ENCODE measurements at regions not wholly inside any gene's neighbourhood (a gene's known extent, or its start where the extent isn't known, plus 50 kb on each side); places are given as distances from the start of the nearest gene placed in this dataset.

DNA sequence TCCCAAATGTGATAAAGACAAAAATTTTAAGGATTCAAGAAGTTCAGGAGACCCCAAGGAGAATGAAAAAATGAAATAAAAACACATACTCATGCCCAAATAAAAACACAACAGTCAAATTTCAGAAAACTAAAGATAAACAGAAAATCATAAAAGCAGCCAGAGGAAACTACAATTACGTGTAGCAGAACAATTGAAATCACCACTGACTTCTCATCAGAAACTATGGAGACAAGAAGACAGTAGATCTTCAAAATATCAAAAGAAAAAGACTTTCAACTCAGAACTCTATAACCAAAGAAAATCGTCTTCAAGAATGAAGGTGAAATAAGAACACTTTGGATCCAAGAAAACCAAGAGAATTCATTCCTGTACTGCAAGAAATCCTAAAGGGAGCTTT, 54.9 kb downstream of the DIO3 start:
- H3K4me3 ChIP-seq (ENCODE audit: low read depth, low read length): no peak overlapping the region
- H3K27me3 ChIP-seq (ENCODE audit: control insufficient read depth, insufficient read depth, low read length): no peaks in the 10 kb centered on the region
- H3K36me3 ChIP-seq (ENCODE audit: control insufficient read depth, insufficient read depth, low read length): no peaks in the 10 kb centered on the region
- no peak for FAIRE-seq
- TF ChIP-seq CTCF (IDR thresholded peaks at IDR 0.05; ENCODE audit: insufficient read depth, low read length, severe bottlenecking): no peak
- DNase-seq (ENCODE audit: low read depth): no peak

DNA sequence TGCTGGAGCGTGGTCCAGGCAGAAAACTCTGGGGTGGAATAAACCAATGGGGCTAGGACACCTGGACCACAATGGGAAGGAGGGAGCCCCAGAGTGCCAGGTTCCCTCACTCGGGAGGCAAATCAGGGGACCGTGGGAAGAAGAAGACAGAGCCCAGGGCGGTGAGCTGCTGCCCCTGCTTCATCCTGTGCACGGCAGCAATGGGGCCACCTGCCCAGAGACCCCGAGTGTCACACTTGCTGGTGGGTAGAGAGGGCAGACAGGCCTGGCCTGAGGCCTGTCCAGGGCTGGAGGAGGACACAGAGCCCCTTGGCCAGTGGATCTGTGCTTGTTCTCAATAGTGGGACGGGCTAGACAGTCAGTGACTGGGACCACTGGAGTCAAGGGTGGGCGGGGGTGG, 58.2 kb downstream of the DIO3 start:
- Histone ChIP-seq H3K4me3 (ENCODE audit: low read depth, low read length) (no peak overlapping the region), H3K36me3 (ENCODE audit: control insufficient read depth, insufficient read depth, low read length) (no peaks in the 10 kb centered on the region), H3K27me3 (ENCODE audit: control insufficient read depth, insufficient read depth, low read length) (no peaks in the 10 kb centered on the region)
- TF ChIP-seq CTCF (IDR thresholded peaks at IDR 0.05; ENCODE audit: insufficient read depth, low read length, severe bottlenecking): no peak
- FAIRE-seq (no peak), DNase-seq (ENCODE audit: low read depth) (no peak)

GRCh38 chr14:101620031-101620788, 58.9 kb downstream of the DIO3 start:
- FAIRE-seq: no peak

GRCh38 chr14:101620821-101621785, 59.8 kb downstream of the DIO3 start:
- no peaks in the 10 kb centered on the region for H3K27me3 ChIP-seq (ENCODE audit: control insufficient read depth, insufficient read depth, low read length)
- FAIRE-seq (no peak), DNase-seq (ENCODE audit: low read depth) (no peak)
- H3K4me3 ChIP-seq (ENCODE audit: low read depth, low read length): no peak overlapping the region
- no peaks in the 10 kb centered on the region for H3K36me3 ChIP-seq (ENCODE audit: control insufficient read depth, insufficient read depth, low read length)
- no peak for TF ChIP-seq CTCF (IDR thresholded peaks at IDR 0.05; ENCODE audit: insufficient read depth, low read length, severe bottlenecking)

More at GRCh38 chr14:101620031-101620788, 58.9 kb downstream of the DIO3 start:
- no peaks in the 10 kb centered on the region for H3K27me3 ChIP-seq (ENCODE audit: control insufficient read depth, insufficient read depth, low read length)
- no peak for TF ChIP-seq CTCF (IDR thresholded peaks at IDR 0.05; ENCODE audit: insufficient read depth, low read length, severe bottlenecking)
- no peaks in the 10 kb centered on the region for H3K36me3 ChIP-seq (ENCODE audit: control insufficient read depth, insufficient read depth, low read length)
- DNase-seq (ENCODE audit: low read depth): no peak
- no peak overlapping the region for H3K4me3 ChIP-seq (ENCODE audit: low read depth, low read length)

DNA sequence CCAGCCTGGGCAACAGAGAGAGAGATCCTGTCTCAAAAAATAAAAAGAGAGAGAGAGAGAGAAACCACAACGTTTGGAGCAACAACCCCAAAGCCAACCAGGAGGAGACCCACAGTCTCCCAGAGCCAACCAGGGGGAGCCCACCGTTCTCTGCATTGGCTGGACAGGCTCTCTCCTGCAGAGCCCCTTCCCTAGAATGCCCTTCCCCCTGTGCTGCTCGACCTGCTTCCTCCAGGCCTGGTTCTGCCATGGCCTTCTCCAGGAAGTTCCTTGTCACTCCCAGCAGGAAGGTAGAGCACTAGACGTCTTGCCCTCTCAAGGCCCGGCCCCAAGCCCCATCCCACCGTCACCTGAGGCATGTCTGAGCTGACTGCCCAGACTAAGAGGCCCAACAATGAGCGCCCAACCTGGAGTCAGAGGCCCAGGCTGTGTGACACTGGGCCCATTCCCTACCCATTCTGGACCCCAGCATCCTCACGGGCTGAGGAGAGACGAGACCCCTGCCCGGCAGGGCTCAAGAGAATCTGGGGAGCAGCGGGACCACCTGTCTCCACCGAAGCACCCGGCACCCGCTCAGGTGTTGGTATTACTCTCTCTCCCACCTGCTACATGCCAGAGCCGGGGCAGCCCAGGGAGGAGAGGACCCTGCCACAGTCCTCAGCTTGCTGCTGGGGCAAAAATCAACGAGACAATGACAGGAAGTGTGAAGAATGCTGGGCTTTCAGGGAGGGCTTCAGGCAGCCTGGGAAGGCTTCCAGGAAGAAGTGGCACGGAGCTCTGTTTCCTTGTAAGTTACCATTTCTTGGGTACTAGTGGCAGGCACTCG, 61.2 kb downstream of the DIO3 start:
- H3K4me3 ChIP-seq (ENCODE audit: low read depth, low read length): no peak overlapping the region
- FAIRE-seq: no peak
- H3K27me3 ChIP-seq (ENCODE audit: control insufficient read depth, insufficient read depth, low read length): no peaks in the 10 kb centered on the region
- DNase-seq (ENCODE audit: low read depth): no peak
- TF ChIP-seq CTCF (IDR thresholded peaks at IDR 0.05; ENCODE audit: insufficient read depth, low read length, severe bottlenecking): no peak
- no peaks in the 10 kb centered on the region for H3K36me3 ChIP-seq (ENCODE audit: control insufficient read depth, insufficient read depth, low read length)
